DMS79 (cell line): ENCODE measurements at regions not wholly inside any gene's neighbourhood (a gene's known extent, or its start where the extent isn't known, plus 50 kb on each side); places are given as distances from the start of the nearest gene placed in this dataset.

Experiments
- DNase-seq: peaks from one replicate; lab custom pipeline; 2025; lab: John Stamatoyannopoulos, UW

DNA sequence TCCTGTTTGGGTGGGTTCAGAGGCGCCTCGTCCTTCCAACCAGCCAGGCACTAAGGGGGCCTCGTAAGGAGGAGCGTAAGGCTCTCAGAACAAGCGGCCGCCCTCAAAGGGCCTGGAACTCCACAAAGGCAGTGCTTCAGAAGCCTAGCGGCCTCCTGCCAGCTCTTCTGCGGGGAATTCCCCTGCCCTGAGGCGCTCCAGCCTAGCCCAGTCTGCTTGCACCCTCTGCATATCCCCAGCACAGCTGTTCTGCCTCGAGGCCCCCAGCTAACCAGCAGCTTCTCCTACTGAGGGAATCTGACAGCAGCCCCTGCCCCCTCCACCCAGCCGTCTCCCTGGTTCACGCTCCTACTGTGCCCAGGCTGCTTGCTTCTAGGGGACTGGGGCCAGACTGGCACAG, 265.9 kb downstream of the TFCP2L1 start:
- DNase-seq = no peak

DNA sequence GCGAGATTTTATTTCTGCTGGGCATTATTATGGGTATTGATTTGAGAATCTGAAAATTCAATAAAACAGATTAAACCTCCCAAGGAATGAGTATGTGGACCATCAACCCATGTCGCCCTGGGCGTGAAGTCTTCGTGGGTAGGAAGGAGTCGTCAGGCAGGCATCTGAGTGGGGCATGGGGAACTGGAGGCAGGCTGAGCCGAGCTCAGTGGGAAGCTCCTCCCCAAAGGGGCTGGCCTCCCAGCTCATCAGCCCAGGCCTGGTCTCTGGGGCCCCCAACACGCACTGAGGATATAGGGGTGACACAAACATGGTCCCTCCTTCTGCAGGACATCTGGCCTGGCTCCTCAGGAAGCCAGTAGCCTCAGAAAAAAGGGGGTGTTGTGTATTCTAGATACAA, 265.2 kb downstream of the TFCP2L1 start:
- DNase-seq = no peak

DNA sequence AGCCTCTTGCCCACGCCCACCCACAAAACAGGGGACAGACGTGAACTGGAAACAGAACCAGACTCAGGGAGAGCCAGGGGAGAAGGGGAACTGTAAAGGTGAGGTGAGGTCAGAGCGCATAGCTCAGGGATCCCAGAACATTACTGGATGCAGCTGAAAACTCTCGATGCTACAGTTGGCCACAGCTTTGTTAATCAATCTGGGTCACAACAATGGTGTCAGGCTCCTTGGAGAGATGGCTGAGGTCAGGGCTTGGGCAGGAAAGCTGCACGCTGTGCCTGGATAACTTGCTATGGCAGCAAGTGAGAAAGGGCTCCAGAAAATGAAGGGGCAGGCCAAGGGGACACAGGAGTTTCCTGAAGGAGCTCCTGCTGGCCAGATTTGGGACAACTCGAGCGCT, 263.3 kb downstream of the TFCP2L1 start:
- DNase-seq = no peak

DNA sequence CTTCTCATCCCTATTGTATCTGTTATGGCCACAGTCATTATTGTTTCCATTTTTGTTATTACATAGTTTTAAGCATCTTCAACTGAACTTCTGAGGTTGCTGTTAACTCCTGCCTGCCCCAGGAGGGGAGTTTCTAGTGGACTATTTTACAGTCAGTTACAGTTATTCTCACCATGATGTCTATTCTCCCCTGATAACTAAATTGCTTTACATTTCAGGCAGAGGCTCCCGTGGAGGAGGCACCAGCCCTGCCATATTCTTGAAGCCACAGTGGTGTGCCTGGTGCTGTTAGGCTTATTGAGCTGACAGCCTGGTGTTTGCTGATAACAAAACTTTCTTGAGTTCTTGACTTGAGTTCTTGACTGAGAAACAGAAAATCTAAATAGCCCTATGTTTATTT, 256.4 kb downstream of the TFCP2L1 start:
- DNase-seq = no peak

DNA sequence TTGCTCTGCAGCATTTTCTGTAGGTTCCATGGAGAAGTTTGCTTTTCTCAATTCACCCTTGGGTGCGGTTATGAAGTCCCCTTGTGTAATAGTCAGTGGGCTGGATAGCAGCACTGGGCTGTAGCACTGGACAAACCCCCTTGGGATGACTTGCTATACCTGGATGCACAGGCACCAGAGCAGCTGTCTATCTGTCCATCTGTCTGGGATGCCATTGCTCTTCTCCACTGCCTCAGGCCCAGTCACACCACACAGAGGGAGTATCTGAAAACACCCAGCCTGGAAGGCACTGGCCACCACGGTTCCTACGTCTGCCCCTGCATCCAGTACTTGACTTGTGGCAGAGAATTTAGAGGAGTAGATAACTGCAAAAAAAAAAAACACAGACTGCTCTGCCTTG, 254.5 kb downstream of the TFCP2L1 start:
- DNase-seq = no peak

DNA sequence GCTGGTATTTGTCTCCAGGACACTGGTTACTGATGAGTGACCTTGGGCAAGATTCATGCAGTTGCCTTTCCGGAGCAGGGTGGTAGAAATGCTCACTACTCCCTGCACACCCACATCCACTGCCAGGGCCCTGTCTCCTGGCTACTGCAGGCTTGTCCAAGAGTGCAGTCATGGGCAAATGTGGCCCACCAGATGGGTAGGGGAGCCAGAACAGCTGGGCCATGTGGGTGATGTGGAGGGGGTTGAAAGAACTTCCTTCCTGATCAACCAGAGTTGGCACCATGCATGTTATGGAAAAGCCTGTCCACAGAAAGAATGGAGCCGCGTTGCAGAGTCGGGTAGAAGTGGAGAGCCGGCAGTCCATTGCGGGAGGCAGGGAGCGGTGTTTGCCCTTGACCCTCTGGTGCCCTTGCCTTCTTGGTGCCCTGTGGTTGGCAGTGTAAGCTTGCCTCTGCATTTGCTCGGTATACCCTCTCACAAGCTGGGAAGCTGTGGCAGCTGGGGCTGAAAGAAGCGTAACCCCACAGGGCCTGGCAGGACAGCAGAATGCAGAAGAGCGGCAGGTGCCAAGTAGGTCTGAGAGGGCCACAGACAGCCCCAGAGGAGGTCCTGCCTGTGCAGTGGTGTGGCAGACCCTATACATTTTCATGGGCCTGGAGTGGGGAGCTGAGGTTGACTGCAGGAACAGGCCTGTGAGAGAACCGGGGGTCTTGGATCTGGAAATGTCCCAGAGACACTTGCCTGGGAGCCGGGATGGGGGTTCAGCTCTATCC, 253.2 kb downstream of the TFCP2L1 start:
- DNase-seq = no peak

DNA sequence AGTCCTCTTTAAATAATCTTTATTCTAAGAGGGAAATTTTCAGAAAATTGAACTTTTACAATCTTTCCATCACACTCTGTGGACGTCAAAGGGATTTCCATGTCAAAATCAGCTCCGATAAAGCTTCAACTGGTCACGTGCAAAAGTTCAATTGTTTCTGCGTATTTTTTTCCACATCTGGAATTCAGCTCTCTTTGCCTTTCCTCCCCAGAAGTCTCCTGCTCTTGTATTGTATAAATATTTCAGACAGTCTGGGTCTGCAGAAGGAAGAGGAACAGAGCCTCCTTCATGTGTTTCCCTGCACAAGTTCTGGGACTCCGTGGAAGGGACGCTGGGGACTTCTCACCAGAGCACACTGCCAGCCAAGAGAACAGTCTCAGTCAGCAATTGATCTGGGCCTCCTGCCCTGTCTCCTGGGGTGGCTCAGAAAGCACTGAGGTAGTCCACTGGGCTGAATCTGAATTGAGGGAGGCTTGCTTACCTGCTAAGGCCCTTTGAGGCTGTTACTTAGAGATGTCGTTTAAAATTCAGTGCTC, 251.5 kb downstream of the TFCP2L1 start:
- no peak for DNase-seq

DNA sequence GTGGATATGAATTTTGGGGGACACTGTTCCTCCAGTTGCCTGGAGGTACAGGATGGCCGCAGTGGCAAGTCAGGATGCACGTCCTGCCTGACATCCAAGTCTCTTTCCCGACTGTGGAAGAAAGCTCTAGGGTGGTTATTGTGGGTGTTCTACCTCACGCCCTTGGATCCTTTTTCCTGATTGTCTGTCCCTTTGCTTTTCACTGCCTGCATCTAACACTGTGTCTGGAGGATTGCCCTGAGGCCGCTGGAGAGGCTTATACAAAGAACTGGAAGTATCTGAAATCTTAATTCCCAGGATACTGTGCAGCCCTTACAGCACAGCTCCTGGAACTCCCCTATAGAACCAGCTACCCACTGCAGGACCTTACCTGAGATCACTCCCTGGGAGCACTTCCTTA, 250.5 kb downstream of the TFCP2L1 start:
- DNase-seq = no peak

DNA sequence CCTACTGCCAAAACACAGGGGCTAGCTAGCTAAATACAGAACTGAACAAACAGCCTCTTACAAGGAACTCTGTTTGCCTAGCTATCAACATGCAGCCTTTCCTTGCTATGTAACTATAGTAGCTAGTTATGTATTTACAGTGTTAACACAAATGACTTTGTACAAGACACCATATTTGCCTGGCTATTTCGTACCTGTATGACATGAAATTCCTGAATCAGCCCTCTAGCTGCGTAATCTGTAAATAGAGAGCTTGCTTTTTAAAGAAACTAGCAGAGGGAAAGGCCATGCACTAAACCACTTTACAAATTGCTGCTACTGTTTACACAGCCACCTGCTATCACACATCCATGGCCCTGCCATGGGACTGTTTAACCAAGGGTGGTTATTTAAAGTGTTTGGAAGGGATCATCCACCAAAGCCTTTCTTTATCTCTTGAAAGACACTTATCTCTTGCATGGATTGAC, 248.7 kb downstream of the TFCP2L1 start:
- peak; percentile 98 for DNase-seq

DNA sequence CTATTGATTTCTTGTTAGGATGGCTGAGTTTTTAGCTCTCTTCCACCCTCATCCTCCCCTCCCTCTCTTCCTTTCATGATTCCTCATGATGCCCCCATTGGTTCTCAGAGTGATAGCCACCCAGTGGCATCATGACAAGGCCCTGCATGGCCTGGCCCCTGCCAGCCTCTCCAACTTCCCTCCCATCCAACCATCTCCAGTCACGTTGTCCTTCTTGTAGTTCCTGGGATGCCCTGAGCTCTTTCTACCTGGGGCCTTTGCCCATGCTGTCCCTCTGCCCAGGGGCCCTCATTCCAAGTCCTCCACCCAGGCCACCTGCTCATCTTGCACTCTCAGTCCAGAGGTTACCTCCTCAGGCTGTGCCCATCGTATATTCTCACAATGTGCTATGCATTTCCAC, 247.5 kb downstream of the TFCP2L1 start:
- no peak for DNase-seq

DNA sequence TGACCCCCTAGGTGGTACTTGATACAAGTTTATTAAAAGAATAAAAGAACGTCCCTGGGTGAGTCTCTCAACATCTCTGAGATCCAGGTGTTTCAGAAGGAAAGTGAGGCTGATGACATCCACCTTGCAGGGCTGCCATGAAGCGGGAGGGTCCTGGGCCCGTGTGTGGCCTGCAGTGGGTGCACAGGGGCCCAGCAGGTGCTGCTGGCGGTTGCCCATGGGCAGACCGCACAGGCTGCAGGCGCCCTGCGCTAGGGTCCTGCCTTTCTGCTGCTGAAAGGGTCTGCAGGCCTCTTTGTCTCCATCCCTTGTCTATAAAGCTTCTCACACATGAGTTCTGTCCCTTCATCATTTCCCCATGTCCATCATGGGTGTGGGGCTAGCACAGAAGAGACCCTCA, 247.0 kb downstream of the TFCP2L1 start:
- DNase-seq = no peak

DNA sequence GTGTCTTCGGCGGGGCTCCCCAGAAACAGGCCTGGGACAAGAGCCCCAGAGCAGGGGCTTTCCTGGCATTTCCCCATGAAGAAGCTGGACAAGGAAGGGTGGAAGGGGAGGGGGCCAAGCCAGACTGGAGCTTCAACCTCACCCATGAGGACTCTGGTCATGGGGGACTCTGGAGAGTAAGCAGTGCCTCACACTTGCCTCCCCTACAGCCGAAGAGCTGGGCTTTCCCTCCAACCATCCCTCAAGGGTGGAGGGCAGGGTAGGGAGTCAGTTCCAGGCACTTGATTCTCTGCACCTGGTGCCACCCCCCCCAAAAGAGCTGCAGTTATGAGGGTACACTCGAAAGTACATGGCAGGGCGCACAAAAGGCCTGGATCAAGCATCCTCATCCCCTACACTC, 246.6 kb downstream of the TFCP2L1 start:
- DNase-seq = no peak

DNA sequence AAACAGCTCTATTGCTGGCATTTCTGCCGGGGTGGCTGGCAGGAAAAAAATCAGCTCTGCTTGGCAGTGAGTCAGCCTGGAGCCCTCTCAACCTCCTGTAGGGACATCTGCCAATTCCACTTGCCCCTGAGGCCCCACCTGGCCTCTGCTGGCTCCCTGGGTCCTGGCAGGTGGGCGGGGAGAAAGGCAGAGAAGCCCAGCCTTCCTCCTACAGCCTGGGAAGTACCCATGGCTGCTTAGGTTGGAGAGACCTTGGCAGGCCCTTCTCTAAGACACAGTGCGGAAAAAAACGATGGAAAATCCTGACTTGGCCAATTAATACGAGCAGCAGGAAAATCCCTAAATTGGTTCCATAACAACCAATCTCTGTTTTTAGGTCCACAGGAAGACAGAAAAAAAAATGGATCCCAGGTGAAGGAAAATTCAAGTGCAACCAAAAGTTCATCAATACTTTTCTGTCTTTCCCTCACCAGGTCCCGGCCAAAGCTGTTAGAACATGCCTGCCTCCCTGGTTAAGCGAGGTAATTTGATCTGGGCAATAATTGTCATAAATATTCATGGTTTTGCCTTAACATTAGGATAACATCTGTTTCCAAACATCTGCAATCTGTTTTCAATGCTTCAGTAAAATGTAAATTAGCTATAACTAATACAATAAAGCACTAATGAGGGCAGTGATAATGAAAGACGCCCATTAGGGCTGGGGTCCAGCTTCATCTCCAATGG, 245.9 kb downstream of the TFCP2L1 start:
- DNase-seq = peak; percentile 100

DNA sequence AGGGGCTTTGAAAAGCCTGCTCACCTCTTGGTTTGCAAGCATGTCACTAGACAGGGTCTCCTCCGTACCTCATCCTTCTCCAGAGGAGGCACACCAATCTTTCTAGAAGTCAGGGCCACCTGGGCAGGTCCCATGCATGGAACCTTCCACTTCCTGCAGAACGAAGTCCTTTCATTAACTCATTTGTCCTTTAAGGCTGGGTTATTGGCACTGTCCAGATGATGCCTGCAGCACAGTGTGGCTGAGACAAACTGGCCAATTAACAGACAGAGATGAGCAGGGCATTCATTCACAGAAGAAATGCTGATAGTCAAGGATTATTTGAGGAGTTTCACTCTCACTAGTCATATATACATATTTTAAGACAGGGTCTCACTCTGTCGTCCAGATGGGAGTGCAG, 245.3 kb downstream of the TFCP2L1 start:
- no peak for DNase-seq

DNA sequence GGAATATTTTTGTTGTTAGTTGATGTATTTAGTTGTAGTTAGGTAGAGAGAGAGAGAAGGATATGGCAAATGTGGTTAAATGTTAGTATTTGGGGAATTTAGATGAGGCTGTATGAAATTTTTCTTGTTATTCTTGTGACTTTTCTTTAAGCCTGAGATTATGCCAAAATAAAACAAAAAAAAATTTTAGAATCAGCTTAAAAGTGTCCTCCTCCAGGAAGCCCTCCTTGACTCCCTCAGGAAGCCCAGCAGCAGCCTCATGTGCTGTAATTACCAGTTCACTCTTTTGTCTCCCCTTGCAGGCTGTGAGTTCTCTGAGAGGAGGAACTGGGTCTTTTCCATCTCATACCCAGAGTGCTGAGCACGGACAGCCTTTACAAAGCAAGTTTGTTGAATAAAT, 243.5 kb downstream of the TFCP2L1 start:
- no peak for DNase-seq

DNA sequence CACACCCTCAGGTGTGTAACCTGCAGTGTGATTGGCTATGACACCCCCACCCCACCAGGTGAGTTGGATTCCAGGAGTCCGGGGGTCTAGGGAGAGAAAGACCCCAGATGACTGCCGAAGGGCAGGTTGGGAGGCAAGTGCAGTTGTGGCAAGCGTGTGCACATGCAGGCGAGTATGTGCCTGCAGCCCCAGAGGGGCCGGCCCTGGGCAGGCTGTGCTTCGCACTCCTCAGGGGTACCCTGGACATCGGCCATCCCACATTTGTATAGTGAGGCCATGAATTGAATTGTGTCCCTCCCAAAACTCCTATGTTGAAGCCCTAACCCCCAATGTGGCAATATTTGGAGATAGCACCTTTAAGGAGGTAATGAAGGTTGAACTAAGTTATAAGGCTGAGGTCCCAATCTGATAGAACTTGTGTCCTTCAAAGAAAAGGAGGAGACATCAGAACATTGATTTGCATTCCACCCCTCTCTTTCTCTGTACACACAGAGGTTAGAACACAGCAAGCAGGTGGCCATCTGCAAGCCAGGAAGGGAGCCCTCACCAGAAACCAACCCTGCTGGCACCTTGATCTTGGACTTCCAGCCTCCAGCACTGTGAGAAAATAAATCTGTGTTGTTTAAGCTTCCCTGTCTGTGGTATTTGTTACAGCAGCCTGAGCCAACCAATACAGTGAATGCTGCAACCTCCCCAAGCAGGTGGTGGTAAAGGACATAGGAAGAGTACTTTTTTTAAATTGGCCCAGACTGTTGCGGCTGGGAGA, 241.8 kb downstream of the TFCP2L1 start:
- DNase-seq = no peak

DNA sequence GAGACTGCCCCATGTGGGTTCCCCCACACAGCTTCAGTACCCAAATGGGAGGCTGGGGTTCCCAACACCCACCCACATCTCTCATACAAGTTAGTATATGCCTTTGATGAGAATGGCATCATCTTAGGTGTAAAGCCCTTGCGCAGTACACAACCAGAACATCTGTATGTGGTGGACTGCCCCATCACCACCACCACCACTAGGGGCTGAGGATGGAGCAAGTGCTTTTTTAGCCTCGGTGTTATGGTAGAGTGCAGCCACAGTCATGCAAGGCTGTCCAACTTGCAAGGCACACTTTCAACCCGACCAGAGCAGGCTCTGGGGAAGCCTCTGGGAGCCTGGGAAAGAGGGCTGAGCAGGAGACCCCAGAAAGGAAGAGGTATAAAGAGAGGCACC, 241.2 kb downstream of the TFCP2L1 start:
- no peak for DNase-seq

DNA sequence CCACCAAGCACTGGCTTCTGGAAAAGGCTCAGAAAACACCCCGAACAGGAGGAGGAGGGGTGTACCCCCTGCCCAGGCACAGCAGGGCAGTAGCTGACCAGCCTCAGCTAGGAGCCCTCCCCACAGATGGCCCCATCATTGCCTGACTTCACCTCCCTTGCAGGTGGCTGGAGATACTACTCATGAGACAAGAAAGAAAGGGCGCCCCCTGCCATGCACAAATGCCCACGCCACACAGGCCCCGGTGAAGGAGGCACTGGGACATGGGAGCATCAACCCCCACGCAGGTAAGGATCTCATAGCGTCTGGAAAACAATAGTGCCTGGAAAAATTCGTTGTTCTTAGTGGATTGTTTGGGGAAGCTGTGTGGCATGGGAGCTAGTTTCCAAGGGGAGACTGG, 240.6 kb downstream of the TFCP2L1 start:
- no peak for DNase-seq

DNA sequence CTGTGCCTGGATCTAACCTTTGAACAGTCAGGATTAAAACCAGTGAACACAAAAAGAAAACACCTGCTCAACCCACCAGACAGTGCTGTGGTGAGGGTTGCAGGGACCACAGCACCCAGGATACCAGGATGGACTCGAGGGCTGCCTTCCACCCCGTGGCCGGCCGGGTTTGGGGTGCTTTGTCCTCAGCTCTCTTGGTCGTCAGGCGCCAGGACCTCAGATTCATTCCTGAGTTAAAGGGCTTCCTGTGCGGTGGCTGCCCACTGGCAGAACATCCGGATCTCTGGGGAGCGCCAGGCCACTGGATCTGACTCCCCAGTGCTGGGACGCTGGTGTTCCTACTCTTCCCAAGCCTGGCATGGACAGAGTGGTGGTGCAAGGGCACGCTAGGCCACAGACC, 239.8 kb downstream of the TFCP2L1 start:
- no peak for DNase-seq

DNA sequence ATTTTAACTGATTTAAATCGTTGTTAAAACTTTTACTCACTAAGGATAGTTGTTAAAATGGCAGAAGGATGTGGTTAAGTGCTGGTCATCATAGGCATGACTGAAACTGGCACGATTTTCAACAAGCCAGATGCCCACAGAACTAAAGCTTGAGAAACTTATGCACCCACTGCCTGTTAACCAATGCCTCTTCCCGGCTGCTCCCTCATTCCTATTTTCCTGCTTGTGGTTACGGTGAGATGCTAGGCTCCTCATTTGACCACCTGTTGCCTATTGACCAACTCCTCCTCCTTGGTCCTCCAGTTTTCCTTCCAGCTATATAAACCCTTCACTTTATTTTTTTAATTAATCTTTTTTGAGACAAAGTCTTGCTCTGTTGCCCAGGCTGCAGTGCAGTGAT, 238.7 kb downstream of the TFCP2L1 start:
- no peak for DNase-seq

DNA sequence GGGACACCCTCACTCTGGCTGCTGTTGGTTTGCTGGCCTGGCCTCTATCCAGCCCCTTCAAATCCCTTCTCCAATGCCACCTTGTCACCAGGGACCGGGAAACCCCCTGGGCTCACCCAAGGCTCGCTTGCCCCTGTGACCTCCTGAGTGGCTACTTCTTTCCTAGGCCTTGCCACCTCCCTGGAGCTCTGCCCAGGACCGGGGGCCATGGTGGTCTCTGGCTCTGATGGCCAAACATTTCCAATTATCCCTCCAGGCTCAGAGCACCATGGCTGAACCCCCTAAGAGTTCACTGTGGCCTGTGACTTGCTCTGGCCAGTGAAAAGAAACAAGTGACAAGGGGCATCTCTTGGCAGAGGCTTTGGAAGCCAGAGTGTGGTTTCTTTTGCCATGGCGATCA, 237.6 kb downstream of the TFCP2L1 start:
- DNase-seq = no peak

DNA sequence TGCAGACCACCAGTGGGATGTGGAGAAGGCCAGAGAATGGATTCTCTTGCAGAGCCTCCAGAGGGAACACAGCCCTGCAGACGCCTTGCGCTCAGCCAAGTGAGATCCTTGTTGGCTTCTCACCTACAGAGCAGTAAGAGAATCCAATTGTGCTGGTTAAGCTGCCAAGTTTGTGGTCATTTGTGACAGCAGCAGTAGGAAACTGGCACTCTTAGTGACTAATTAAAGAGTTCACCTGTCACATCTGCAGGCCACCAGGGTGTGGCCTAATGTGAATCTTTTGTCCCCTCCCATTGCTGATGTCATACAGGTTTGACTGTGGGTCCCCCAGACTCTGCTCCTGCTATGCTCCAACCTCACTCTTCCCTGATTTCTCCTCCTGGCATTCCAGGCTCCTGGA, 235.9 kb downstream of the TFCP2L1 start:
- DNase-seq = peak; percentile 14
